Choroid plexus epithelial cell (primary cell): ENCODE measurements at regions not wholly inside any gene's neighbourhood (a gene's known extent, or its start where the extent isn't known, plus 50 kb on each side); places are given as distances from the start of the nearest gene placed in this dataset.

ENCODE experiments used
- DNase-seq: peaks from one replicate; pipeline ENCODE4 v3.0.0-alpha.2; 2010; ENCODE audit warnings: low read depth
- H3K4me3 ChIP-seq: 2 replicates; pipeline ENCODE4 v1.5.1; 2011; ENCODE audit warnings: low read depth, mild to moderate bottlenecking, control low read depth, low read length, moderate library complexity
- CTCF ChIP-seq: conservative IDR thresholded peaks from 2 replicates; pipeline ENCODE4 v1.5.1; 2011; ENCODE audit warnings: low read depth, mild to moderate bottlenecking, control low read depth, inconsistent platforms, low read length, moderate library complexity

- H3K4me3 ChIP-seq: no peak overlapping the region
- TF ChIP-seq CTCF: no peak
- no peak for DNase-seq
Measured at GRCh38 chr11:38687008-38687407, 2089.0 kb upstream of the RAG2 start.

GRCh38 chr11:38683484-38683883 lies 2085.4 kb upstream of the RAG2 start:
- no peak overlapping the region for H3K4me3 ChIP-seq
- TF ChIP-seq CTCF: no peak
- DNase-seq: no peak

GRCh38 chr11:38680746-38681145 lies 2082.7 kb upstream of the RAG2 start:
- no peak for DNase-seq
- no peak for TF ChIP-seq CTCF
- H3K4me3 ChIP-seq: no peak overlapping the region

- TF ChIP-seq CTCF: no peak
Measured at GRCh38 chr11:38680166-38680565, 2082.1 kb upstream of the RAG2 start.

GRCh38 chr11:38672445-38672844 lies 2074.4 kb upstream of the RAG2 start:
- no peak for TF ChIP-seq CTCF
- DNase-seq: no peak
- no peak overlapping the region for H3K4me3 ChIP-seq

More at GRCh38 chr11:38680166-38680565, 2082.1 kb upstream of the RAG2 start:
- no peak overlapping the region for H3K4me3 ChIP-seq
- peak; percentile 14 for DNase-seq

- H3K4me3 ChIP-seq: no peak overlapping the region
- no peak for DNase-seq
- TF ChIP-seq CTCF: no peak
Measured at GRCh38 chr11:38667359-38667758, 2069.3 kb upstream of the RAG2 start.

GRCh38 chr11:38648604-38649003 lies 2050.6 kb upstream of the RAG2 start:
- no peak for TF ChIP-seq CTCF
- no peak overlapping the region for H3K4me3 ChIP-seq
- peak; percentile 5 for DNase-seq
